Endothelial cell of umbilical vein (primary cell): ENCODE measurements at regions not wholly inside any gene's neighbourhood (a gene's known extent, or its start where the extent isn't known, plus 50 kb on each side); places are given as distances from the start of the nearest gene placed in this dataset.

Source experiments
- BruUV-seq: library from RNA; stranded (reverse); fragments of 400-500 nt; replicated peaks from 2 replicates; lab custom pipeline; 2021; lab: Mats Ljungman, UMichigan
- CTCF ChIA-PET: fragments of 300-600, 350-600 bp; sonication (Branson Sonifier 250); formaldehyde crosslinking; loops from one replicate; lab custom pipeline; 2021; ENCODE audit warnings: antibody characterized with exemption, inconsistent platforms; lab: Charles Lee
- POLR2A ChIA-PET: fragments of 300-600, 350-600 bp; sonication (Branson Sonifier 250); formaldehyde crosslinking; loops from one replicate; lab custom pipeline; 2021; ENCODE audit warnings: antibody characterized with exemption, inconsistent platforms; lab: Charles Lee
- DNase-seq: peaks from one replicate; pipeline ENCODE4 v3.0.0-alpha.2; 2011; ENCODE audit warnings: low read depth, low spot score
- FAIRE-seq: peaks from 2 replicates; lab custom pipeline; 2011; peaks lifted over from hg19 to GRCh38; lab: Jason Lieb, UNC
- H2AFZ ChIP-seq: 2 replicates; pipeline ENCODE4 v1.6.0; 2012; ENCODE audit warnings: low read depth, low read length, control low read depth, inconsistent platforms
- H3K27ac ChIP-seq: 2 replicates; pipeline ENCODE4 v1.5.1; 2011; ENCODE audit warnings: low read depth, mild to moderate bottlenecking, control low read depth, low read length, moderate library complexity; ENCODE audit not compliant: insufficient read depth
- H3K27me3 ChIP-seq, 2 experiments: 2 replicates each; pipeline versions ENCODE4 v1.6.0 to v1.6.1; 2011; ENCODE audit warnings: low read length in 2 of 2, mixed read lengths in 1 of 2; ENCODE audit not compliant: control insufficient read depth in 2 of 2, insufficient read depth in 2 of 2
- H3K36me3 ChIP-seq, 2 experiments: 2 replicates in 1 of 2; 3 replicates in 1 of 2; pipeline ENCODE4 v1.5.1; 2011; ENCODE audit warnings: low read length in 2 of 2, mild to moderate bottlenecking in 1 of 2, moderate library complexity in 1 of 2; ENCODE audit not compliant: control insufficient read depth in 2 of 2, insufficient read depth in 2 of 2; ENCODE audit errors: extremely low read depth in 1 of 2
- H3K4me1 ChIP-seq: 3 replicates; pipeline ENCODE4 v1.5.1; 2011; ENCODE audit warnings: mild to moderate bottlenecking, low read length; ENCODE audit not compliant: control insufficient read depth, insufficient read depth; ENCODE audit errors: extremely low read depth
- H3K4me2 ChIP-seq: 2 replicates; pipeline ENCODE4 v1.6.1; 2011; ENCODE audit warnings: low read length, control low read depth, mixed read lengths; ENCODE audit not compliant: insufficient read depth
- H3K4me3 ChIP-seq, 3 experiments: fragments of 200-600 bp in 1 of 3; sonication (generic), shearing (Covaris generic) in 1 of 3; replicated peaks in 1 of 3; 2 replicates each; pipeline ENCODE4 v1.5.1; 2011 to 2016; ENCODE audit warnings: control low read depth in 3 of 3, low read length in 3 of 3, mild to moderate bottlenecking in 2 of 3, inconsistent platforms in 1 of 3, low read depth in 1 of 3, moderate library complexity in 1 of 3; ENCODE audit not compliant: insufficient read depth in 1 of 3
- H3K79me2 ChIP-seq: 2 replicates; pipeline ENCODE4 v1.6.0; 2012; ENCODE audit warnings: low read length, inconsistent platforms; ENCODE audit not compliant: control insufficient read depth, insufficient read depth
- H3K9ac ChIP-seq: replicated peaks from 2 replicates; pipeline ENCODE3; 2011; ENCODE audit warnings: low read length, control low read depth; ENCODE audit not compliant: insufficient read depth; ENCODE audit errors: extremely low read depth
- H3K9me1 ChIP-seq: replicated peaks from 3 replicates; pipeline ENCODE4 v1.6.0; 2011; ENCODE audit warnings: mild to moderate bottlenecking, low read length; ENCODE audit not compliant: control insufficient read depth, insufficient read depth; ENCODE audit errors: extremely low read depth
- H3K9me3 ChIP-seq: replicated peaks from 2 replicates; pipeline ENCODE4 v1.5.1; 2012; ENCODE audit warnings: low read length, inconsistent platforms; ENCODE audit not compliant: control insufficient read depth, insufficient read depth
- H4K20me1 ChIP-seq: replicated peaks from 2 replicates; pipeline ENCODE3; 2011; ENCODE audit warnings: mild to moderate bottlenecking, low read length; ENCODE audit not compliant: control insufficient read depth, insufficient read depth; ENCODE audit errors: extremely low read depth
- EZH2 ChIP-seq: IDR thresholded peaks from 2 replicates; pipeline ENCODE4 v1.6.1; 2012; ENCODE audit warnings: borderline replicate concordance, low read depth, mild to moderate bottlenecking, moderate library complexity, low read length, inconsistent platforms; ENCODE audit not compliant: severe bottlenecking
- FOS ChIP-seq: IDR thresholded peaks from 2 replicates; pipeline ENCODE4 v1.6.1; 2011; ENCODE audit warnings: mild to moderate bottlenecking, low read length, moderate library complexity, borderline replicate concordance; ENCODE audit not compliant: insufficient read depth
- GATA2 ChIP-seq: IDR thresholded peaks from 2 replicates; pipeline ENCODE4 v1.7.0; 2011; ENCODE audit warnings: low read depth, mild to moderate bottlenecking, moderate library complexity, mixed read lengths, low read length; ENCODE audit not compliant: insufficient read length, insufficient read depth
- JUN ChIP-seq: IDR thresholded peaks from 2 replicates; pipeline ENCODE4 v1.6.1; 2011; ENCODE audit warnings: borderline replicate concordance, low read depth; ENCODE audit not compliant: insufficient read length, insufficient read depth
- MYC ChIP-seq: IDR thresholded peaks from one replicate; pipeline ENCODE4 v1.6.1; 2011; ENCODE audit warnings: mild to moderate bottlenecking, low read depth, low read length
- POLR2A ChIP-seq: IDR thresholded peaks from 2 replicates; pipeline ENCODE4 v1.6.1; 2012; ENCODE audit warnings: low read depth, mild to moderate bottlenecking, control low read depth, low read length
- POLR2AphosphoS5 ChIP-seq: IDR thresholded peaks from 2 replicates; pipeline ENCODE4 v1.6.1; 2012; ENCODE audit warnings: low read depth, mild to moderate bottlenecking, control low read depth, low read length, moderate library complexity; ENCODE audit not compliant: insufficient read depth
- dilution Hi-C: fragments of 300-500 bp; cut with MboI; formaldehyde crosslinking; loops from one replicate; pipeline ENCODE4 v1.15.0; 2019; ENCODE audit warnings: low sequenced_read_pairs; ENCODE audit not compliant: extremely low pct_ligation_motif_present
- intact Hi-C: fragments of 100-400 bp; cut with micrococcal nuclease; formaldehyde crosslinking; loops from one replicate; pipeline ENCODE4 v1.10.0; 2022
- TF ChIP-seq, protein P1 (sequence below), 2 donors: IDR thresholded peaks; 1 replicate in 1 of 2; 2 replicates in 1 of 2; pipeline ENCODE4 v1.5.1; 2011; ENCODE audit warnings: low read length in 2 of 2, mild to moderate bottlenecking in 2 of 2, moderate library complexity in 2 of 2, control low read depth in 1 of 2, inconsistent platforms in 1 of 2, low read depth in 1 of 2; ENCODE audit not compliant: insufficient read depth in 1 of 2; ENCODE audit errors: extremely low read depth in 1 of 2
- TF ChIP-seq, protein P2 (sequence below): IDR thresholded peaks from 2 replicates; pipeline ENCODE4 v1.6.1; 2011; ENCODE audit not compliant: insufficient read depth, insufficient read length

DNA sequence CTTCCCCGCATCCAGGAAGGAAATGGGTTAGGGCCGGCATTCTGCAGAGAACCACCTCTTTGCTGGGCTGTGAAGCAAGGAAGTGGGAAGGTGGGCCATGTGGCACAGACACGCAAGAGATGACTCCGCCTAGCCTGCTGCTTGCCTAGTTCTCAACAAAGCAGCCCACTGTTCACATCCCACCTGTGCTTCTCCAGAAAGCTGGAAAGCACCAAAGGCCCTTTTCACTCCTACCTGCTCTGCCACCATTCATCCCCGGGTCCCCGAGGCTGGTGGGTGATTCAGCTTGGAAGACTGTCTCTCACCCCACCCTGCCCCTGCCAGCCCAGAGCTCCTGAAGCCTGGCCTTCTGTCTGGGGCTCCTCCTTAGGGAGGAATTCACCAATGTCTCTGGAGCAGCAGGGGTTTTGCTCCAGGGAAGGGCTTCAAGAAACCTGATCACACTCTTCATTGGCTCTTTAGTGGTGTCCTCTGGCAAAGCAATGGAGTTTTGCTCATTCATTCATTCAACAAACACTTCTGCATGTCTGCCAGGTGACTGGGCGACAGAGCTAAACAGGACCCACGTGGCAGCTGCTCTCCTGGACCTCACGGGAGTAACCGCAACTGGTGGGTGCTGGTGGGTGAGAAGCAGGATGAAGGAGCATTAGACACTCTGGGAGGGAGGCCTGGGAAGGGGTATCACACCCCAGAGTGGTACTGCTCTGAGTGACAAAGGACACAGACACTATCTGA, 145.4 kb upstream of the TLE3 start:
- CTCF ChIA-PET = no interaction called here

More for the DNA sequence above, 145.4 kb upstream of the TLE3 start:
- Histone ChIP-seq H3K27me3 (peaks cover 0 to 2% of the 10 kb centered on the region in 2 experiments), H3K9me1 (no peaks in the 10 kb centered on the region), H3K27ac (no peak overlapping the region), H3K4me3 (no peak overlapping the region), H3K4me1 (no peaks in the 10 kb centered on the region), H3K4me2 (no peak overlapping the region), H3K79me2 (no peaks in the 10 kb centered on the region), H4K20me1 (no peaks in the 10 kb centered on the region), H3K9me3 (no peaks in the 10 kb centered on the region), H2AFZ (no peak overlapping the region), H3K9ac (no peak overlapping the region), H3K36me3 (no peaks in the 10 kb centered on the region)
- intact Hi-C loops = no loop called here
- FAIRE-seq (no peak), DNase-seq (no peak)
- no TSS peak for BruUV-seq
- TF ChIP-seq POLR2A (no peak), FOS (no peak), POLR2AphosphoS5 (no peak), EZH2 (no peak), MYC (no peak), GATA2 (no peak), JUN (no peak)
- TF ChIP-seq, protein P1, sequence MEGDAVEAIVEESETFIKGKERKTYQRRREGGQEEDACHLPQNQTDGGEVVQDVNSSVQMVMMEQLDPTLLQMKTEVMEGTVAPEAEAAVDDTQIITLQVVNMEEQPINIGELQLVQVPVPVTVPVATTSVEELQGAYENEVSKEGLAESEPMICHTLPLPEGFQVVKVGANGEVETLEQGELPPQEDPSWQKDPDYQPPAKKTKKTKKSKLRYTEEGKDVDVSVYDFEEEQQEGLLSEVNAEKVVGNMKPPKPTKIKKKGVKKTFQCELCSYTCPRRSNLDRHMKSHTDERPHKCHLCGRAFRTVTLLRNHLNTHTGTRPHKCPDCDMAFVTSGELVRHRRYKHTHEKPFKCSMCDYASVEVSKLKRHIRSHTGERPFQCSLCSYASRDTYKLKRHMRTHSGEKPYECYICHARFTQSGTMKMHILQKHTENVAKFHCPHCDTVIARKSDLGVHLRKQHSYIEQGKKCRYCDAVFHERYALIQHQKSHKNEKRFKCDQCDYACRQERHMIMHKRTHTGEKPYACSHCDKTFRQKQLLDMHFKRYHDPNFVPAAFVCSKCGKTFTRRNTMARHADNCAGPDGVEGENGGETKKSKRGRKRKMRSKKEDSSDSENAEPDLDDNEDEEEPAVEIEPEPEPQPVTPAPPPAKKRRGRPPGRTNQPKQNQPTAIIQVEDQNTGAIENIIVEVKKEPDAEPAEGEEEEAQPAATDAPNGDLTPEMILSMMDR (IDR thresholded peaks at IDR 0.05; ENCODE audit: extremely low read depth in 1 of 2, insufficient read depth in 1 of 2, low read depth in 1 of 2, low read length in 2 of 2) = no peak
- TF ChIP-seq, protein P2, sequence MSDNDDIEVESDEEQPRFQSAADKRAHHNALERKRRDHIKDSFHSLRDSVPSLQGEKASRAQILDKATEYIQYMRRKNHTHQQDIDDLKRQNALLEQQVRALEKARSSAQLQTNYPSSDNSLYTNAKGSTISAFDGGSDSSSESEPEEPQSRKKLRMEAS = no peak
- dilution Hi-C loops = no loop called here
- POLR2A ChIA-PET = no interaction called here
